Fibroblast of the aortic adventitia (primary cell): ENCODE measurements at regions not wholly inside any gene's neighbourhood (a gene's known extent, or its start where the extent isn't known, plus 50 kb on each side); places are given as distances from the start of the nearest gene placed in this dataset.

ENCODE experiments used
- DNase-seq: peaks from one replicate; pipeline ENCODE4 v3.0.0-alpha.2; 2010; ENCODE audit warnings: low read depth
- H3K4me3 ChIP-seq: 2 replicates; pipeline ENCODE4 v1.5.1; 2011; ENCODE audit warnings: low read depth, mild to moderate bottlenecking, control low read depth, low read length, moderate library complexity
- TF ChIP-seq, protein P1 (sequence below): IDR thresholded peaks from 2 replicates; pipeline ENCODE4 v1.5.1; 2011; ENCODE audit warnings: mild to moderate bottlenecking, low read length, control low read depth, inconsistent platforms; ENCODE audit not compliant: insufficient read depth

DNA sequence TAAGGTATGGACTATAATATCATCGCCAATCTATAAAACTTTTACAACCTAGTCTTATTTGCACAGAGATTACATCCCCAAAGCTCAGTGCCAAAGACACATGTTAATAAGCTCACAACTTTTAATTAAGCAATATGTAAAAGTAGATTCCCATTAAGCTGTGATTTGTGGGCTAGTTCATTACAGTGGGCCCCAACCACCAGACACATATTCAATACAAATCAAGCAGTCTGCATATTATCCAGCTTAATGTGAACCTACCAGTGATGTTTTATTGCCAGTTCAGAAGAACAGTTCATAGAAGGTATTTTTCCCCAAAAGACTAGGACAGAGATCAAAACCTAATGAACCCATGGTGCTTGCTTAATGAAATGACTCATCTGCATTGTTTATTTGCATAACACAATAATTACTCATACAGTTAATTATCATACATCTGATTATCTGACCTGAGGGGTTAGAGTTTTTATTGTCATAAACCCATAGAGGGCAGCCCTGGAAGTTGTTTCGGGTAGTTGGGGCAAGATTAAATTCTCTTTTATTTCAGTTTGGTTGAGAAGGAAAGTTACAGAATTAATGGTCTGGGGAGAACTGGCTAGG is 831.0 kb downstream of the TFAP2A start:
- TF ChIP-seq, protein P1, sequence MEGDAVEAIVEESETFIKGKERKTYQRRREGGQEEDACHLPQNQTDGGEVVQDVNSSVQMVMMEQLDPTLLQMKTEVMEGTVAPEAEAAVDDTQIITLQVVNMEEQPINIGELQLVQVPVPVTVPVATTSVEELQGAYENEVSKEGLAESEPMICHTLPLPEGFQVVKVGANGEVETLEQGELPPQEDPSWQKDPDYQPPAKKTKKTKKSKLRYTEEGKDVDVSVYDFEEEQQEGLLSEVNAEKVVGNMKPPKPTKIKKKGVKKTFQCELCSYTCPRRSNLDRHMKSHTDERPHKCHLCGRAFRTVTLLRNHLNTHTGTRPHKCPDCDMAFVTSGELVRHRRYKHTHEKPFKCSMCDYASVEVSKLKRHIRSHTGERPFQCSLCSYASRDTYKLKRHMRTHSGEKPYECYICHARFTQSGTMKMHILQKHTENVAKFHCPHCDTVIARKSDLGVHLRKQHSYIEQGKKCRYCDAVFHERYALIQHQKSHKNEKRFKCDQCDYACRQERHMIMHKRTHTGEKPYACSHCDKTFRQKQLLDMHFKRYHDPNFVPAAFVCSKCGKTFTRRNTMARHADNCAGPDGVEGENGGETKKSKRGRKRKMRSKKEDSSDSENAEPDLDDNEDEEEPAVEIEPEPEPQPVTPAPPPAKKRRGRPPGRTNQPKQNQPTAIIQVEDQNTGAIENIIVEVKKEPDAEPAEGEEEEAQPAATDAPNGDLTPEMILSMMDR, result no peak
- no peak for DNase-seq
- H3K4me3 ChIP-seq, result no peak overlapping the region

- TF ChIP-seq, protein P1, result no peak
- no peak overlapping the region for H3K4me3 ChIP-seq
- no peak for DNase-seq
Observed at GRCh38 chr6:9581155-9581554, 833.7 kb downstream of the TFAP2A start.

DNA sequence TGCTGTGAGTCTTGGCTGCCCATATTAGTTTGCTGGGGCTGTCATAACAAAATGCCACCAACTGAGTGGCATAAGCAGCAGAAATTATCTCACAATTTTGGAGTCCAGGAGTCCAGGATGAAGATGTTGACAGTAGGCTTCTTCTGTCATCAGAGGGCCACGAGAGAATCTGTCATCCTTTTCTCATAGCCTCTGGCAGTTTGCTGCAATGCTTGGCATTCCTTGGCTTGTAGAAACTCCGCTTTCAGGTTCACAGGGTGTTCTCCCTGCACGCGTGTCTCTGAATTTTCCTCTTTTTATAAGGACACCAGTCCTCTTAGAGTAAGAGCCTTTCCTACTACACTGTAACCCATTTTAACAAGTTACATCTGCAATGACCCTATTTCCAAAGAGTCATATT is 838.4 kb downstream of the TFAP2A start:
- no peak overlapping the region for H3K4me3 ChIP-seq
- no peak for DNase-seq
- TF ChIP-seq, protein P1, result no peak

DNA sequence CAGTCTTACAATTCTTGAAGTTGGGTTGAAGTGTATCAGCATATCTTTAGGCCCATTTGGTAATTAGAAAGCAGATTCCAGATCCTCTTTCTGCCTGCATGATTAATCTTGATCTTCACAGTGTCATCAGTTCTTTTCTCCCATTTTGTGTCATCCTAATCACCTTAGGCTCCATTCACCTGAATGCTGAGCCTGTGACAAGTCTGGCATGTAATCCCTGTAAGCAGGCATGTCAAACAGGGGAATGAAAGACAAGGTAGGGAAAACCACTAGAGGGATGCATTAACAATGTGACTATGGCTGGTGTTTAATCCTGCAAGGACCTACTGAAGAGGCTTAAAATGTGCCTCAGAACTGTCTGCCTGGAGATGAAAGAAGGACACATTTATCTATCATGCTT is 848.8 kb downstream of the TFAP2A start:
- no peak overlapping the region for H3K4me3 ChIP-seq
- TF ChIP-seq, protein P1, result no peak
- no peak for DNase-seq

GRCh38 chr6:9564021-9564420 is 850.9 kb downstream of the TFAP2A start:
- DNase-seq, result peak; percentile 29
- TF ChIP-seq, protein P1, result no peak
- no peak overlapping the region for H3K4me3 ChIP-seq

- no peak overlapping the region for H3K4me3 ChIP-seq
- TF ChIP-seq, protein P1, result no peak
- no peak for DNase-seq
Observed at GRCh38 chr6:9563568-9563967, 851.3 kb downstream of the TFAP2A start.

DNA sequence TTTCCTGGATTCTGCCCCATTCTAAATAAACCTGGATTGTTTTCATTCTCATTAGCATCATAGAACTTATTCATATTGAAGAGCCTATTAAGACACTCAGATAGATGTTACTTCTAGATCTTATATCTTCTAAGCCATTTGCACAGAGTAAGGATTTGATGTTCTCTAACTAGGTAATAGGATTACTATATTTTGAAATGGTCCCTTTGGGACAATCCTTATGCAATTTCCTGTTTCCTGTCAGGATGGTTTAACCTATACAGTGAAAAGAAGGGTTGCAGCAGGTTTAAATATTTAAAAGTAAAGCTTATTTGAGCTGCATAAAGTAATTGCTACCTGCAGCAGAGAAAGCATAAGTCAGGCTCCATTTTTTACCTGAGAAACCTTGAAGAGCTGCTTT is 860.1 kb downstream of the TFAP2A start:
- TF ChIP-seq, protein P1, result no peak
- H3K4me3 ChIP-seq, result no peak overlapping the region
- peak; percentile 8 for DNase-seq
